PC-9 (cell line): ENCODE measurements at regions not wholly inside any gene's neighbourhood (a gene's known extent, or its start where the extent isn't known, plus 50 kb on each side); places are given as distances from the start of the nearest gene placed in this dataset.

ENCODE experiments used
- EZH2 ChIP-seq: fragments of 200-600 bp; sonication (generic); IDR thresholded peaks from 2 replicates; pipeline ENCODE4 v1.8.0; 2017; ENCODE audit warnings: antibody characterized with exemption, low read depth
- TF ChIP-seq, protein P1 (sequence below): fragments of 200-600 bp; sonication (generic); conservative IDR thresholded peaks from 2 replicates; pipeline ENCODE4 v1.6.1; 2017; ENCODE audit warnings: mixed run types, antibody characterized with exemption, mild to moderate bottlenecking, moderate library complexity

DNA sequence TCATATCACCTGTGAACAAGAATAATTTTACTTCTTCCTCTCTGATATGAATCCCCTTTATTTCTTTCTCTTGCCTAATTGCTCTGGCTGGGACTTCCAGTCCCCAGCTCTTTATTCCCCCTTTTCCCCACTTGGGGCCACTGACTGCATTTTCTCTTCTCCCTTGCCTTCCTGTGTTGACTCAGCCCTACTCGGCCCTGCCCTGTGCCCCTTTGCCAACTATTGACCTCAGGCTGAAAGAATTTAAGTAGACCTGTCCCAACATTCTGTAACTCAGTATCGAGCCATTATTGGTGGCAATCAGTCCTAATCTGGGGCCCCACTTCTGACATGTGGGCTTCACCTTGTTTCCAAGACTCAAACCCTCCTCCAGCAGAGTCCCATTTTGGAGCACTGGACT is 60.6 kb upstream of the STUM start:
- TF ChIP-seq, protein P1, sequence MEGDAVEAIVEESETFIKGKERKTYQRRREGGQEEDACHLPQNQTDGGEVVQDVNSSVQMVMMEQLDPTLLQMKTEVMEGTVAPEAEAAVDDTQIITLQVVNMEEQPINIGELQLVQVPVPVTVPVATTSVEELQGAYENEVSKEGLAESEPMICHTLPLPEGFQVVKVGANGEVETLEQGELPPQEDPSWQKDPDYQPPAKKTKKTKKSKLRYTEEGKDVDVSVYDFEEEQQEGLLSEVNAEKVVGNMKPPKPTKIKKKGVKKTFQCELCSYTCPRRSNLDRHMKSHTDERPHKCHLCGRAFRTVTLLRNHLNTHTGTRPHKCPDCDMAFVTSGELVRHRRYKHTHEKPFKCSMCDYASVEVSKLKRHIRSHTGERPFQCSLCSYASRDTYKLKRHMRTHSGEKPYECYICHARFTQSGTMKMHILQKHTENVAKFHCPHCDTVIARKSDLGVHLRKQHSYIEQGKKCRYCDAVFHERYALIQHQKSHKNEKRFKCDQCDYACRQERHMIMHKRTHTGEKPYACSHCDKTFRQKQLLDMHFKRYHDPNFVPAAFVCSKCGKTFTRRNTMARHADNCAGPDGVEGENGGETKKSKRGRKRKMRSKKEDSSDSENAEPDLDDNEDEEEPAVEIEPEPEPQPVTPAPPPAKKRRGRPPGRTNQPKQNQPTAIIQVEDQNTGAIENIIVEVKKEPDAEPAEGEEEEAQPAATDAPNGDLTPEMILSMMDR: no peak
- TF ChIP-seq EZH2: no peak
